K562 (cell line): ENCODE measurements at regions not wholly inside any gene's neighbourhood (a gene's known extent, or its start where the extent isn't known, plus 50 kb on each side); places are given as distances from the start of the nearest gene placed in this dataset.

Source experiments
- ATAC-seq: fragments of 200-7000 bp; cut with Tn5 transposase; 3 replicates; pipeline ENCODE4 v1.9.1; 2020; ENCODE audit warnings: moderate library complexity
- BruUV-seq: library from RNA; stranded (reverse); fragments of 400-500 nt; replicated peaks from 2 replicates; lab custom pipeline; 2021; lab: Mats Ljungman, UMichigan
- CTCF ChIA-PET: fragments of 300-600 bp; formaldehyde crosslinking; extraction: SDS; loops from one replicate; lab custom pipeline; 2021; ENCODE audit warnings: low intra/inter-chr PET ratio; lab: Yijun Ruan, JAX
- POLR2A ChIA-PET: fragments of 300-600, 350-650 bp; sonication (Branson Sonifier 250); formaldehyde crosslinking; extraction: SDS; loops from one replicate; lab custom pipeline; 2021; ENCODE audit warnings: antibody characterized with exemption, inconsistent platforms; lab: Yijun Ruan, JAX
- DNase-seq, 4 experiments: peaks; one replicate each; pipeline versions ENCODE4 v3.0.0 to v3.0.0-alpha.2; 2011 to 2018; ENCODE audit warnings: low spot score in 3 of 4, mixed read lengths in 3 of 4; ENCODE audit errors: extremely low read depth in 1 of 4
- FAIRE-seq: peaks from 2 replicates; lab custom pipeline; 2011; peaks lifted over from hg19 to GRCh38; lab: Jason Lieb, UNC
- H2AFZ ChIP-seq: 2 replicates; pipeline ENCODE4 v1.6.0; 2011; ENCODE audit warnings: low read depth, low read length, control low read depth, inconsistent platforms
- H3K27ac ChIP-seq: fragments of 200-600 bp; 3 replicates; pipeline ENCODE4 v1.8.0; 2011; ENCODE audit warnings: low read depth, mild to moderate bottlenecking, control low read depth, inconsistent platforms, low read length, moderate library complexity, mixed read lengths; ENCODE audit errors: extremely low read depth
- H3K27me3 ChIP-seq, 2 experiments: fragments of 300-600 bp in 1 of 2; 2 replicates in 1 of 2; 3 replicates in 1 of 2; pipeline versions ENCODE4 v1.6.0 to v1.8.0; 2011; ENCODE audit warnings: inconsistent platforms in 2 of 2, low read length in 2 of 2, mild to moderate bottlenecking in 1 of 2, mixed read lengths in 1 of 2, moderate library complexity in 1 of 2; ENCODE audit not compliant: control insufficient read depth in 2 of 2, insufficient read depth in 2 of 2
- H3K36me3 ChIP-seq: fragments of 300-600 bp; 3 replicates; pipeline ENCODE4 v1.8.0; 2011; ENCODE audit warnings: mild to moderate bottlenecking, low read length, inconsistent platforms; ENCODE audit not compliant: control insufficient read depth, insufficient read depth
- H3K4me1 ChIP-seq, 2 experiments: fragments of 200-600 bp in 1 of 2; replicated peaks in 1 of 2; 2 replicates in 1 of 2; 3 replicates in 1 of 2; pipeline versions ENCODE4 v1.5.1 to v1.8.0; 2011; ENCODE audit warnings: inconsistent platforms in 2 of 2, low read length in 2 of 2, mild to moderate bottlenecking in 1 of 2, mixed read lengths in 1 of 2, moderate library complexity in 1 of 2; ENCODE audit not compliant: control insufficient read depth in 2 of 2, insufficient read depth in 2 of 2
- H3K4me2 ChIP-seq: 2 replicates; pipeline ENCODE4 v1.6.1; 2011; ENCODE audit warnings: low read length, control low read depth, inconsistent platforms, mixed read lengths; ENCODE audit not compliant: insufficient read depth
- H3K4me3 ChIP-seq: fragments of 200-600 bp; sonication (generic), shearing (Covaris generic); 2 replicates; pipeline ENCODE4 v1.5.1; 2016; ENCODE audit warnings: control low read depth, inconsistent platforms
- H3K79me2 ChIP-seq: fragments of 200-600 bp; 3 replicates; pipeline ENCODE4 v1.8.0; 2011; ENCODE audit warnings: low read length, inconsistent platforms; ENCODE audit not compliant: control insufficient read depth, insufficient read depth
- H3K9ac ChIP-seq, 2 experiments: 2 replicates each; pipeline versions ENCODE4 v1.6.0 to v1.6.1; 2011; ENCODE audit warnings: low read depth in 2 of 2, low read length in 2 of 2, control low read depth in 1 of 2, inconsistent platforms in 1 of 2, mild to moderate bottlenecking in 1 of 2, mixed read lengths in 1 of 2; ENCODE audit not compliant: insufficient read depth in 1 of 2
- H3K9me1 ChIP-seq: one replicate; pipeline ENCODE4 v1.6.0; 2011; ENCODE audit warnings: inconsistent platforms, mild to moderate bottlenecking, low read length, moderate library complexity; ENCODE audit not compliant: control insufficient read depth, insufficient read depth
- H3K9me3 ChIP-seq: replicated peaks from 2 replicates; pipeline ENCODE4 v1.5.1; 2011; ENCODE audit warnings: low read depth, low read length, inconsistent platforms; ENCODE audit not compliant: control insufficient read depth, insufficient read depth
- H4K20me1 ChIP-seq: replicated peaks from 2 replicates; pipeline ENCODE4 v1.6.1; 2011; ENCODE audit warnings: low read length, inconsistent platforms, mixed read lengths; ENCODE audit not compliant: control insufficient read depth, insufficient read depth
- ATF7 ChIP-seq: fragments of 450-650 bp; IDR thresholded peaks from 2 replicates; pipeline ENCODE4 v1.7.1; 2014; ENCODE audit warnings: mild to moderate bottlenecking, moderate library complexity
- ELF1 ChIP-seq: fragments of 200-800 bp; sonication (Bioruptor generic); IDR thresholded peaks from 2 replicates; pipeline ENCODE4 v1.6.1; 2016; ENCODE audit warnings: missing genetic modification characterization, missing compliant biosample characterization
- EZH2 ChIP-seq: IDR thresholded peaks from 2 replicates; pipeline ENCODE4 v1.6.1; 2012; ENCODE audit warnings: low read depth, mild to moderate bottlenecking, inconsistent platforms, low read length, borderline replicate concordance
- FOXJ2 ChIP-seq: fragments of 200-800 bp; sonication (Bioruptor generic); IDR thresholded peaks from 2 replicates; pipeline ENCODE4 v1.6.1; 2016; ENCODE audit warnings: missing genetic modification characterization, missing compliant biosample characterization
- HLTF ChIP-seq: fragments of 450-650 bp; IDR thresholded peaks from 2 replicates; pipeline ENCODE4 v1.6.1; 2016
- MITF ChIP-seq: IDR thresholded peaks from 2 replicates; pipeline ENCODE4 v1.6.1; 2014; ENCODE audit warnings: antibody characterized with exemption
- MLLT1 ChIP-seq, 2 experiments: fragments of 450-650 bp; IDR thresholded peaks; 2 replicates each; pipeline ENCODE4 v1.6.1; 2016
- NR3C1 ChIP-seq: sonication (generic); formaldehyde crosslinking; IDR thresholded peaks from 2 replicates; pipeline ENCODE4 v1.8.1; 2022; ENCODE audit warnings: missing genetic modification reagents
- NUFIP1 ChIP-seq: fragments of 450-650 bp; IDR thresholded peaks from 2 replicates; pipeline ENCODE4 v1.6.1; 2018; ENCODE audit not compliant: partially characterized antibody
- POLR3A ChIP-seq: IDR thresholded peaks from 2 replicates; pipeline ENCODE4 v1.6.1; 2011; ENCODE audit warnings: borderline replicate concordance, mild to moderate bottlenecking, moderate library complexity; ENCODE audit not compliant: insufficient read length, insufficient read depth; ENCODE audit errors: extremely low read depth
- TARDBP ChIP-seq: fragments of 450-650 bp; IDR thresholded peaks from 2 replicates; pipeline ENCODE4 v1.6.1; 2016
- ZNF143 ChIP-seq: sonication (generic); formaldehyde crosslinking; IDR thresholded peaks from 2 replicates; pipeline ENCODE4 v1.9.0; 2022; ENCODE audit warnings: mild to moderate bottlenecking, missing genetic modification reagents
- ZNF395 ChIP-seq: fragments of 200-800 bp; sonication (Bioruptor generic); IDR thresholded peaks from 2 replicates; pipeline ENCODE4 v1.6.1; 2017; ENCODE audit warnings: missing genetic modification characterization, missing compliant biosample characterization
- ZNF75A ChIP-seq: fragments of 450-650 bp; formaldehyde crosslinking; IDR thresholded peaks from 2 replicates; pipeline ENCODE4 v1.4.0; 2020; ENCODE audit warnings: mild to moderate bottlenecking
- ZNF778 ChIP-seq: fragments of 450-650 bp; formaldehyde crosslinking; IDR thresholded peaks from 2 replicates; pipeline ENCODE4 v1.4.0; 2020; ENCODE audit warnings: mild to moderate bottlenecking, moderate library complexity
- WGBS: fragments of 100-300 bp; shearing (Covaris generic); methylation state at CpG from one replicate; pipeline ENCODE4 v1.1.6; 2016; ENCODE audit warnings: low coverage, mixed read lengths; ENCODE audit not compliant: insufficient coverage; ENCODE audit errors: missing lambda C conversion rate; 5-methylcytosine and 5-hydroxymethylcytosine counted together
- in situ Hi-C: fragments of 300-500 bp; cut with MboI; formaldehyde crosslinking; loops from 4 replicates; pipeline ENCODE4 v1.15.0; 2018; ENCODE audit warnings: inconsistent platforms, mixed read lengths
- intact Hi-C: fragments of 100-400 bp; cut with micrococcal nuclease; formaldehyde crosslinking; loops from 2 replicates; pipeline ENCODE4 v1.14.2; 2022

- TF ChIP-seq ATF7 (no peak), ZNF778 (CRISPR knock-in tag) (no peak)
Measured at GRCh38 chr2:240224676-240225075, 84.2 kb upstream of the OTOS start (continued).

GRCh38 chr2:240225131-240225530 lies 84.7 kb upstream of the OTOS start:
- DNase-seq = no peak
- Histone ChIP-seq H3K9me1 (no peaks in the 10 kb centered on the region), H3K79me2 (no peaks in the 10 kb centered on the region), H3K27me3 (peaks cover 0 to 13% of the 10 kb centered on the region in 2 experiments; a peak in 2 of 5 replicates), H2AFZ (no peak overlapping the region), H3K36me3 (no peaks in the 10 kb centered on the region), H3K4me3 (no peak overlapping the region), H4K20me1 (no peaks in the 10 kb centered on the region), H3K4me1 (no peaks in the 10 kb centered on the region), H3K9ac (no peak overlapping the region), H3K4me2 (no peak overlapping the region), H3K27ac (no peak overlapping the region), H3K9me3 (no peaks in the 10 kb centered on the region; the same call in 1 of the 2 replicates)
- no TSS peak for BruUV-seq
- no peak for FAIRE-seq
- ATAC-seq = no peak
- in situ Hi-C loops (no loop called here), intact Hi-C loops (no loop called here)
- no peak for TF ChIP-seq MLLT1 (IDR thresholded peaks at IDR 0.05)
- TF ChIP-seq TARDBP = no peak
- TF ChIP-seq ZNF143 (CRISPR knock-in tag) = no peak
- TF ChIP-seq ZNF75A = no peak
- TF ChIP-seq MITF = no peak
- TF ChIP-seq FOXJ2 (tag) = no peak
- TF ChIP-seq ZNF395 (CRISPR knock-in tag) = no peak
- no peak for TF ChIP-seq EZH2
- no peak for TF ChIP-seq HLTF
- no peak for TF ChIP-seq NR3C1 (CRISPR knock-in tag)
- no peak for TF ChIP-seq NUFIP1
- TF ChIP-seq ELF1 (tag) = no peak
- no peak for TF ChIP-seq POLR3A
- WGBS = 0% methylated on average over 2 of the region's 4 CpGs
- CTCF ChIA-PET = no interaction called here
- POLR2A ChIA-PET = no interaction called here
